HEK293T (cell line): ENCODE measurements at regions not wholly inside any gene's neighbourhood (a gene's known extent, or its start where the extent isn't known, plus 50 kb on each side); places are given as distances from the start of the nearest gene placed in this dataset.

Source experiments
- ARNT ChIP-seq: fragments of 450-650 bp; IDR thresholded peaks from 2 replicates; pipeline ENCODE4 v1.6.1; 2017; ENCODE audit warnings: mild to moderate bottlenecking
- TF ChIP-seq, protein P1 (sequence below): fragments of 450-650 bp; IDR thresholded peaks from 2 replicates; pipeline ENCODE4 v1.6.1; 2016

DNA sequence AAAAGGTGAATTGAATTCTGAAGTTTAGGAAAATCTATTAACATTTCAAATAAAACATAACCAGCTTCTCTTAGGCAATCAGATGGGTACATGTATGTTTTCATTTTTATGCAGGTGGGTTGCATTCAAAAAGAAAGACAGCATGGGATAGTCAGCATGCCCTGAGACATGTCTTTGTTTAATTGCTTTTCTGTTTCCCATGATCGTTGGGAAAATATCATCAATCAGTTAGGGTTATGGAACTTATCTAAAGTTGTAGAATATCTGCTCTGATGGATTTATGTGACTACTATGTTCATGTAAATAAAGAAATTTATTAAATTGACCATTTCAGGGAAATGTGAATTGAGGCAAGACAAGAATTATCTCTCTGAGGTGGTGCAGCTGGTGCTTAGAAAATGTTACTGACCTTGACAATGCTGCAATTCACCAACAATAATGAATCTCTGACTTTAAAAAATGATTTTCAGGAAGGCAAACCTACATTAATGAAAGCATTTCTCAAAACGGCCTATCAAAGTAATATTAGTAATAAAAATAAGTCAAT lies 112.7 kb downstream of the RFPL4B start:
- TF ChIP-seq, protein P1, sequence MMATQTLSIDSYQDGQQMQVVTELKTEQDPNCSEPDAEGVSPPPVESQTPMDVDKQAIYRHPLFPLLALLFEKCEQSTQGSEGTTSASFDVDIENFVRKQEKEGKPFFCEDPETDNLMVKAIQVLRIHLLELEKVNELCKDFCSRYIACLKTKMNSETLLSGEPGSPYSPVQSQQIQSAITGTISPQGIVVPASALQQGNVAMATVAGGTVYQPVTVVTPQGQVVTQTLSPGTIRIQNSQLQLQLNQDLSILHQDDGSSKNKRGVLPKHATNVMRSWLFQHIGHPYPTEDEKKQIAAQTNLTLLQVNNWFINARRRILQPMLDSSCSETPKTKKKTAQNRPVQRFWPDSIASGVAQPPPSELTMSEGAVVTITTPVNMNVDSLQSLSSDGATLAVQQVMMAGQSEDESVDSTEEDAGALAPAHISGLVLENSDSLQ = no peak
- no peak for TF ChIP-seq ARNT
